Testis (tissue), 2 donors: ENCODE measurements at regions not wholly inside any gene's neighbourhood (a gene's known extent, or its start where the extent isn't known, plus 50 kb on each side); places are given as distances from the start of the nearest gene placed in this dataset.

Source experiments
- POLR2A ChIP-seq: fragments of 450-650 bp; IDR thresholded peaks from one replicate; pipeline ENCODE4 v1.6.1; 2017; ENCODE audit warnings: antibody characterized with exemption, mild to moderate bottlenecking, moderate library complexity
- TF ChIP-seq, protein P1 (sequence below), 3 experiments: fragments of 450-650 bp in 2 of 3; fragments of 200-600 bp in 1 of 3; sonication (generic) in 1 of 3; IDR thresholded peaks; one replicate each; pipeline ENCODE4 v1.5.1; 2016 to 2019; ENCODE audit warnings: antibody characterized with exemption in 3 of 3, mild to moderate bottlenecking in 2 of 3, moderate library complexity in 1 of 3

DNA sequence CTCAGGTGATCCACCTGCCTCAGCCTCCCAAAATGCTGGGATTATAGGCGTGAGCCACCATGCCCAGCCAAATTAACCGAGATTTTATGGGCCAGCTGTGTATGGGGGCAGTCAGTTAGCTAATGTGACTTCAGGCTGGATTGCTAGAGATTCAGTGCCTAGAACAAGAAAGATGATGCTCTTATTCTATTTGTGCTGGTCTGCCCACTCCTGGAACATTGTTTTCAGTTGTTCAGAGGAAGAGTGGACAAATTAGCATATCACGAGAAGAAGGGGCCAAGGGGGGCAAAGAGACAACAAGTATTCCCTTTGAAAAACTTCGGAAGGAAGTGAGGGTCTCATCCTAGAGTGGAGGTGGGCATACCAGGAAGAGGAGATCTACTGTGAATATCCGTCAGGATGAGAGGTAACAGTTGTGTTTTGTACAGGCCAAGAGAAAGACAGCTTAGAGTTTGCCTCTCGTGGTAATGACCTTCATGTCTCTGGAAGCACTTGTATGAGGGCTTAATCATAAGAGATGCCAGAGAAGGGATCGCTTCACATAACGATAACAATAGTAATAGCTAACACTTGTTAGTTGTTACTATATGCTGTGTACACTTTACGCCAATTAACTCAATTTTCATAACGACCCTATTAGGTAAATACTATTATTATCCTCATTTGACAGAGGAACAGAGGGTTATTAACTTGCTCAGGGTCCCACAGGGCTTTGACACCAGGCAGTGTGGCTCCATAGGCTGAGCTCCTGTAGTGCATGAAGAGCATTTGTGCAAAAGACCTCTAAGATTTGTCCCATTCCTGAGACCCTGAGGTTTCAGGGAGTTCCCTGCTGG, 138.3 kb downstream of the DDX1 start:
- TF ChIP-seq, protein P1, sequence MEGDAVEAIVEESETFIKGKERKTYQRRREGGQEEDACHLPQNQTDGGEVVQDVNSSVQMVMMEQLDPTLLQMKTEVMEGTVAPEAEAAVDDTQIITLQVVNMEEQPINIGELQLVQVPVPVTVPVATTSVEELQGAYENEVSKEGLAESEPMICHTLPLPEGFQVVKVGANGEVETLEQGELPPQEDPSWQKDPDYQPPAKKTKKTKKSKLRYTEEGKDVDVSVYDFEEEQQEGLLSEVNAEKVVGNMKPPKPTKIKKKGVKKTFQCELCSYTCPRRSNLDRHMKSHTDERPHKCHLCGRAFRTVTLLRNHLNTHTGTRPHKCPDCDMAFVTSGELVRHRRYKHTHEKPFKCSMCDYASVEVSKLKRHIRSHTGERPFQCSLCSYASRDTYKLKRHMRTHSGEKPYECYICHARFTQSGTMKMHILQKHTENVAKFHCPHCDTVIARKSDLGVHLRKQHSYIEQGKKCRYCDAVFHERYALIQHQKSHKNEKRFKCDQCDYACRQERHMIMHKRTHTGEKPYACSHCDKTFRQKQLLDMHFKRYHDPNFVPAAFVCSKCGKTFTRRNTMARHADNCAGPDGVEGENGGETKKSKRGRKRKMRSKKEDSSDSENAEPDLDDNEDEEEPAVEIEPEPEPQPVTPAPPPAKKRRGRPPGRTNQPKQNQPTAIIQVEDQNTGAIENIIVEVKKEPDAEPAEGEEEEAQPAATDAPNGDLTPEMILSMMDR (IDR thresholded peaks at IDR 0.05): no peak
- no peak for TF ChIP-seq POLR2A
